Vagina (tissue), 2 donors: ENCODE measurements at regions not wholly inside any gene's neighbourhood (a gene's known extent, or its start where the extent isn't known, plus 50 kb on each side); places are given as distances from the start of the nearest gene placed in this dataset.

ENCODE experiments used
- DNase-seq, 2 donors: peaks; one replicate each; pipeline ENCODE4 v3.0.0-alpha.2; 2017; ENCODE audit errors: extremely low spot score in 2 of 2
- H3K27ac ChIP-seq: fragments of 200-600 bp; sonication (generic); one replicate; pipeline ENCODE4 v1.5.1; 2019
- H3K27me3 ChIP-seq: fragments of 200-600 bp; sonication (generic); one replicate; pipeline ENCODE4 v1.5.1; 2019
- H3K36me3 ChIP-seq, 2 donors: fragments of 200-600 bp; sonication (generic); one replicate each; pipeline ENCODE4 v1.5.1; 2017 to 2019
- H3K4me1 ChIP-seq: fragments of 200-600 bp; sonication (generic); one replicate; pipeline ENCODE4 v1.5.1; 2019
- H3K4me3 ChIP-seq, 2 donors: fragments of 200-600 bp; sonication (generic); 1 replicate in 1 of 2; 2 replicates in 1 of 2; pipeline ENCODE4 v1.5.1; 2016 to 2019
- H3K9me3 ChIP-seq: fragments of 200-600 bp; sonication (generic); one replicate; pipeline ENCODE4 v1.5.1; 2019
- CTCF ChIP-seq, 3 experiments: fragments of 450-650 bp in 2 of 3; fragments of 200-600 bp in 1 of 3; sonication (generic) in 1 of 3; IDR thresholded peaks; one replicate each; pipeline ENCODE4 v1.5.1; 2017 to 2019; ENCODE audit warnings: antibody characterized with exemption in 3 of 3, mild to moderate bottlenecking in 2 of 3, moderate library complexity in 2 of 3
- POLR2A ChIP-seq, 2 donors: fragments of 450-650 bp; IDR thresholded peaks; one replicate each; pipeline ENCODE4 v1.6.1; 2017; ENCODE audit warnings: antibody characterized with exemption in 2 of 2, mild to moderate bottlenecking in 2 of 2, moderate library complexity in 2 of 2
- POLR2AphosphoS5 ChIP-seq, 2 donors: sonication (generic); formaldehyde crosslinking; IDR thresholded peaks; one replicate each; pipeline ENCODE4 v1.9.0; 2017; ENCODE audit warnings: antibody characterized with exemption in 2 of 2, mild to moderate bottlenecking in 2 of 2, low read depth in 1 of 2; ENCODE audit not compliant: insufficient read depth in 1 of 2
- intact Hi-C: fragments of 100-400 bp; cut with DNase I; formaldehyde crosslinking; loops from one replicate; pipeline ENCODE4 v1.15.1; 2023

- intact Hi-C loops: loop anchor here (10.0 kb wide), 1 partner anchor 804 kb away; no protein-coding TSS in a partner anchor
- H3K4me1 ChIP-seq: no peaks in the 10 kb centered on the region
- TF ChIP-seq POLR2AphosphoS5 (IDR thresholded peaks at IDR 0.05; ENCODE audit: insufficient read depth in 1 of 2, low read depth in 1 of 2) (no peak), CTCF (IDR thresholded peaks at IDR 0.05) (peak in 1 of 3 experiments; percentile 29)
- no peaks in the 10 kb centered on the region for H3K36me3 ChIP-seq
- H3K9me3 ChIP-seq: no peaks in the 10 kb centered on the region
- H3K27ac ChIP-seq: no peak overlapping the region
- no peak for DNase-seq
- H3K27me3 ChIP-seq: no peaks in the 10 kb centered on the region
- H3K4me3 ChIP-seq: no peak overlapping the region
Observed at GRCh38 chr14:65958664-65959562, 527.3 kb upstream of the CCDC196 start.

DNA sequence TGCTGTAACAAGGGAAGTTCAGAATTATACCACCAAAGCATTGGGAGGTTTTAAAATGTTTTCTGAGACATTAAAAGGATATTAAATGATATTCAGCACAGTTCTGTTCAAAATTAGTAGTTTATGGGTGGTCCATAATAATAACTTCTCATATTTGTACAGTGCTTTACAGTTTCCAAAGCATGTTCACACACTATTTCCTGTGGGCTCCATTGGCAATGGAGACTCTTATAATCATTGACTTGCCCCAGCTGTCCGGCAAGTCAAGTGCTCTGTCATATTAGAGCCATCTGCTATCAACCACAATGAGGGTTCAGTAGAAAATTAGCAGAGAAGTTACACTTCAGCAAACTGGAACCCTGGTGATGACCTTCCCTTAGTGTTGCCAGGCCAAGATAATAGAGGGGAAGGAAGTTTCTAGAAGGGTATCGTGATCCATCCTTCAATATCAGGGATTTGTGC lies 526.6 kb upstream of the CCDC196 start:
- H3K27ac ChIP-seq: no peak overlapping the region
- H3K36me3 ChIP-seq: no peaks in the 10 kb centered on the region
- intact Hi-C loops: loop anchor here (10.0 kb wide), 1 partner anchor 805 kb away; no protein-coding TSS in a partner anchor
- H3K4me3 ChIP-seq: no peak overlapping the region
- DNase-seq: no peak
- no peaks in the 10 kb centered on the region for H3K4me1 ChIP-seq
- H3K27me3 ChIP-seq: no peaks in the 10 kb centered on the region
- no peaks in the 10 kb centered on the region for H3K9me3 ChIP-seq
- no peak for TF ChIP-seq POLR2AphosphoS5 (IDR thresholded peaks at IDR 0.05; ENCODE audit: insufficient read depth in 1 of 2, low read depth in 1 of 2)
- TF ChIP-seq CTCF (IDR thresholded peaks at IDR 0.05): no peak
- TF ChIP-seq POLR2A (IDR thresholded peaks at IDR 0.05): no peak

- TF ChIP-seq POLR2A (IDR thresholded peaks at IDR 0.05) (no peak), CTCF (IDR thresholded peaks at IDR 0.05) (peak; percentile 15 to 22 (median 21)), POLR2AphosphoS5 (IDR thresholded peaks at IDR 0.05; ENCODE audit: insufficient read depth in 1 of 2, low read depth in 1 of 2) (no peak)
- intact Hi-C loops: no loop called here
- DNase-seq: no peak
- Histone ChIP-seq H3K27ac (no peak overlapping the region), H3K4me3 (no peak overlapping the region), H3K27me3 (no peaks in the 10 kb centered on the region), H3K36me3 (no peaks in the 10 kb centered on the region), H3K4me1 (no peaks in the 10 kb centered on the region), H3K9me3 (no peaks in the 10 kb centered on the region)
Observed at GRCh38 chr14:65961004-65961403, 525.2 kb upstream of the CCDC196 start.

GRCh38 chr14:65962952-65963351 lies 523.2 kb upstream of the CCDC196 start:
- intact Hi-C loops: no loop called here
- DNase-seq: no peak
- Histone ChIP-seq H3K4me3 (no peak overlapping the region), H3K4me1 (no peaks in the 10 kb centered on the region), H3K27ac (no peak overlapping the region), H3K9me3 (no peaks in the 10 kb centered on the region), H3K27me3 (no peaks in the 10 kb centered on the region), H3K36me3 (no peaks in the 10 kb centered on the region)
- TF ChIP-seq CTCF (IDR thresholded peaks at IDR 0.05): no peak
- no peak for TF ChIP-seq POLR2A (IDR thresholded peaks at IDR 0.05)
- TF ChIP-seq POLR2AphosphoS5 (IDR thresholded peaks at IDR 0.05; ENCODE audit: insufficient read depth in 1 of 2, low read depth in 1 of 2): no peak

DNA sequence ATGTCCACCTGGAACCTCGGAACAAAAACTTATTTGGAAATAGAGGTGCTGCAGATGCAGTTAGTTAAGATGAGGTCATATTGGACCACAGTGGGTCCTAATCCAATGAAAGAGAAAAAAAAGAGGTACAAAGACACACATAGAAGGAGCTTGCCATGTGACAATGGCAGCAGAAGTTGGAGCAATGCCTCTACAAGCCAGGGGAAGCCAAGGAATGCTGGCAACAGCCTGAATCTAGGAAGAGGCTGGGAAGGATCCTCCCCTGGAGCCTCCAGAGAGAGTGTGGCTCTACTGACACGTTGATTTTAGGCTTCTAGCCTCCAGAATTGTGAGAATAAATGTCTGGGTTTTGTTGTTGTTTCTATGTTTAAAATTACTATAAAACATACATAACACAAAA lies 521.8 kb upstream of the CCDC196 start:
- no peaks in the 10 kb centered on the region for H3K36me3 ChIP-seq
- no peak for TF ChIP-seq POLR2AphosphoS5 (IDR thresholded peaks at IDR 0.05; ENCODE audit: insufficient read depth in 1 of 2, low read depth in 1 of 2)
- TF ChIP-seq POLR2A (IDR thresholded peaks at IDR 0.05): no peak
- TF ChIP-seq CTCF (IDR thresholded peaks at IDR 0.05): no peak
- intact Hi-C loops: no loop called here

More for the DNA sequence above, 521.8 kb upstream of the CCDC196 start:
- Histone ChIP-seq H3K27ac (no peak overlapping the region), H3K4me3 (no peak overlapping the region), H3K9me3 (no peaks in the 10 kb centered on the region), H3K27me3 (no peaks in the 10 kb centered on the region), H3K4me1 (no peaks in the 10 kb centered on the region)
- no peak for DNase-seq
